GM21619 (cell line): ENCODE measurements at regions not wholly inside any gene's neighbourhood (a gene's known extent, or its start where the extent isn't known, plus 50 kb on each side); places are given as distances from the start of the nearest gene placed in this dataset.

ENCODE experiments used
- ATAC-seq: cut with Tn5 transposase; IDR thresholded peaks from one replicate; pipeline ENCODE4 v1.9.1; 2021; ENCODE audit not compliant: unreplicated experiment

GRCh38 chr2:15074319-15074718 lies 441.8 kb downstream of the LRATD1 start:
- no peak for ATAC-seq

- no peak for ATAC-seq
Measured at GRCh38 chr2:15074751-15075700, 442.5 kb downstream of the LRATD1 start.

- no peak for ATAC-seq
Measured at GRCh38 chr2:15076668-15077067, 444.2 kb downstream of the LRATD1 start.

GRCh38 chr2:15081356-15081755 lies 448.8 kb downstream of the LRATD1 start:
- no peak for ATAC-seq

GRCh38 chr2:15082105-15083058 lies 449.9 kb downstream of the LRATD1 start:
- ATAC-seq: no peak

- no peak for ATAC-seq
Measured at GRCh38 chr2:15084826-15085489, 452.4 kb downstream of the LRATD1 start.

GRCh38 chr2:15092181-15092580 lies 459.7 kb downstream of the LRATD1 start:
- ATAC-seq: no peak

- no peak for ATAC-seq
Measured at GRCh38 chr2:15092691-15093090, 460.2 kb downstream of the LRATD1 start.

- no peak for ATAC-seq
Measured at GRCh38 chr2:15094161-15094560, 461.6 kb downstream of the LRATD1 start.

- ATAC-seq: no peak
Measured at GRCh38 chr2:15096873-15097272, 464.3 kb downstream of the NBAS start.

GRCh38 chr2:15107137-15107536 lies 454.0 kb downstream of the NBAS start:
- ATAC-seq: no peak

- no peak for ATAC-seq
Measured at GRCh38 chr2:15111718-15112117, 449.4 kb downstream of the NBAS start.

- ATAC-seq: no peak
Measured at GRCh38 chr2:15112216-15112615, 448.9 kb downstream of the NBAS start.

GRCh38 chr2:15115776-15116175 lies 445.4 kb downstream of the NBAS start:
- no peak for ATAC-seq

- no peak for ATAC-seq
Measured at GRCh38 chr2:15116830-15117229, 444.3 kb downstream of the NBAS start.
